A673 (cell line): ENCODE measurements at regions not wholly inside any gene's neighbourhood (a gene's known extent, or its start where the extent isn't known, plus 50 kb on each side); places are given as distances from the start of the nearest gene placed in this dataset.

ENCODE experiments used
- BruUV-seq: library from RNA; stranded (reverse); fragments of 400-500 nt; replicated peaks from 2 replicates; lab custom pipeline; 2021; lab: Mats Ljungman, UMichigan
- CTCF ChIA-PET: fragments of 300-600 bp; sonication (Branson Sonifier 250); formaldehyde crosslinking; loops from one replicate; lab custom pipeline; 2022; ENCODE audit warnings: antibody characterized with exemption; lab: Charles Lee
- POLR2A ChIA-PET: fragments of 300-600 bp; sonication (Branson Sonifier 250); formaldehyde crosslinking; loops from one replicate; lab custom pipeline; 2022; ENCODE audit warnings: antibody characterized with exemption; ENCODE audit not compliant: low non-redundant PET; lab: Charles Lee
- DNase-seq: peaks from one replicate; pipeline ENCODE4 v3.0.0-alpha.2; 2015; ENCODE audit warnings: low spot score
- H3K27ac ChIP-seq: fragments of 200-600 bp; sonication (generic); 2 replicates; pipeline ENCODE4 v1.5.1; 2016; ENCODE audit warnings: mixed run types, low read depth, mild to moderate bottlenecking, mixed read lengths, antibody characterized with exemption, low read length; ENCODE audit not compliant: poor library complexity, severe bottlenecking
- H3K27me3 ChIP-seq: fragments of 200-600 bp; sonication (generic); replicated peaks from 2 replicates; pipeline ENCODE4 v1.6.1; 2017; ENCODE audit warnings: mixed run types, low read depth, mild to moderate bottlenecking, mixed read lengths, antibody characterized with exemption, low read length; ENCODE audit not compliant: insufficient read depth, poor library complexity
- H3K36me3 ChIP-seq: fragments of 200-600 bp; sonication (generic); 2 replicates; pipeline ENCODE4 v1.6.1; 2016; ENCODE audit warnings: mixed run types, mild to moderate bottlenecking, mixed read lengths, antibody characterized with exemption, low read length; ENCODE audit not compliant: insufficient read depth, poor library complexity, severe bottlenecking
- H3K4me1 ChIP-seq: fragments of 200-600 bp; sonication (generic); 2 replicates; pipeline ENCODE4 v1.6.1; 2017; ENCODE audit warnings: mixed run types, mild to moderate bottlenecking, mixed read lengths, antibody characterized with exemption, low read length; ENCODE audit not compliant: insufficient read depth, poor library complexity, severe bottlenecking
- H3K4me3 ChIP-seq: fragments of 200-600 bp; sonication (generic); 2 replicates; pipeline ENCODE4 v1.5.1; 2016; ENCODE audit warnings: low read depth, mixed run types, mild to moderate bottlenecking, mixed read lengths, low read length; ENCODE audit not compliant: poor library complexity, severe bottlenecking
- H3K9me3 ChIP-seq: fragments of 200-600 bp; sonication (generic); 2 replicates; pipeline ENCODE4 v1.6.1; 2016; ENCODE audit warnings: mixed run types, low read depth, mild to moderate bottlenecking, mixed read lengths, antibody characterized with exemption, low read length; ENCODE audit not compliant: poor library complexity, severe bottlenecking
- CTCF ChIP-seq: fragments of 300-800, 200-600 bp; sonication (generic); conservative IDR thresholded peaks from 2 replicates; pipeline ENCODE4 v1.5.1; 2017; ENCODE audit warnings: low read depth, mild to moderate bottlenecking, antibody characterized with exemption, low read length, moderate library complexity, mixed read lengths
- EZH2 ChIP-seq: fragments of 200-600 bp; sonication (generic); IDR thresholded peaks from 2 replicates; pipeline ENCODE4 v1.6.1; 2017; ENCODE audit warnings: borderline replicate concordance, low read depth, mild to moderate bottlenecking, mixed read lengths, antibody characterized with exemption, low read length; ENCODE audit not compliant: poor library complexity, severe bottlenecking
- intact Hi-C: fragments of 100-400 bp; cut with micrococcal nuclease; formaldehyde crosslinking; loops from one replicate; pipeline ENCODE4 v1.10.0; 2022; ENCODE audit not compliant: unreplicated experiment

- Histone ChIP-seq H3K36me3 (no peaks in the 10 kb centered on the region), H3K9me3 (no peaks in the 10 kb centered on the region), H3K27ac (peak overlapping the region; percentile 76), H3K4me1 (peaks cover 28% of the 10 kb centered on the region), H3K4me3 (no peak overlapping the region), H3K27me3 (no peaks in the 10 kb centered on the region)
- no TSS peak for BruUV-seq
- peak; percentile 65 for DNase-seq
- ChIA-PET POLR2A (no interaction called here), CTCF (no interaction called here)
- intact Hi-C loops = no loop called here
- TF ChIP-seq EZH2 = no peak
- TF ChIP-seq CTCF = no peak
These were observed 265.3 kb downstream of the ZNF674 start for GRCh38 chrX:46279925-46280313.

GRCh38 chrX:46279214-46279924 lies 265.9 kb downstream of the ZNF674 start:
- TSS peak; percentile 38 for BruUV-seq
- CTCF ChIA-PET = no interaction called here
- TF ChIP-seq CTCF = peak; percentile 51
- no peak for TF ChIP-seq EZH2
- H3K27ac ChIP-seq = peak overlapping the region; percentile 76
- POLR2A ChIA-PET = no interaction called here
- DNase-seq = peak; percentile 56
- no peaks in the 10 kb centered on the region for H3K27me3 ChIP-seq
- H3K4me1 ChIP-seq = peaks cover 28% of the 10 kb centered on the region
- no peak overlapping the region for H3K4me3 ChIP-seq
- H3K9me3 ChIP-seq = no peaks in the 10 kb centered on the region
- no peaks in the 10 kb centered on the region for H3K36me3 ChIP-seq
- intact Hi-C loops = no loop called here

GRCh38 chrX:46278572-46278971 lies 266.6 kb downstream of the ZNF674 start:
- TF ChIP-seq CTCF (no peak), EZH2 (no peak)
- intact Hi-C loops = no loop called here
- no TSS peak for BruUV-seq
- CTCF ChIA-PET = no interaction called here
- Histone ChIP-seq H3K27me3 (no peaks in the 10 kb centered on the region), H3K4me1 (peaks cover 28% of the 10 kb centered on the region), H3K27ac (peak overlapping the region; percentile 76), H3K9me3 (no peaks in the 10 kb centered on the region), H3K36me3 (no peaks in the 10 kb centered on the region), H3K4me3 (no peak overlapping the region)
- POLR2A ChIA-PET = no interaction called here
- no peak for DNase-seq
